SU-DHL-6 (cell line): ENCODE measurements at regions not wholly inside any gene's neighbourhood (a gene's known extent, or its start where the extent isn't known, plus 50 kb on each side); places are given as distances from the start of the nearest gene placed in this dataset.

Experiments
- CTCF ChIP-seq: fragments of 200-600 bp; sonication (generic); IDR thresholded peaks from one replicate; pipeline ENCODE4 v1.5.1; 2017; ENCODE audit warnings: antibody characterized with exemption, mild to moderate bottlenecking, low read length, moderate library complexity; ENCODE audit not compliant: insufficient read depth, poor library complexity, severe bottlenecking
- EZH2phosphoT487 ChIP-seq: fragments of 200-600 bp; sonication (generic), shearing (Covaris generic); conservative IDR thresholded peaks from 2 replicates; pipeline ENCODE4 v1.6.1; 2018; ENCODE audit warnings: mild to moderate bottlenecking, antibody characterized with exemption, low read length, moderate library complexity, mixed read lengths

DNA sequence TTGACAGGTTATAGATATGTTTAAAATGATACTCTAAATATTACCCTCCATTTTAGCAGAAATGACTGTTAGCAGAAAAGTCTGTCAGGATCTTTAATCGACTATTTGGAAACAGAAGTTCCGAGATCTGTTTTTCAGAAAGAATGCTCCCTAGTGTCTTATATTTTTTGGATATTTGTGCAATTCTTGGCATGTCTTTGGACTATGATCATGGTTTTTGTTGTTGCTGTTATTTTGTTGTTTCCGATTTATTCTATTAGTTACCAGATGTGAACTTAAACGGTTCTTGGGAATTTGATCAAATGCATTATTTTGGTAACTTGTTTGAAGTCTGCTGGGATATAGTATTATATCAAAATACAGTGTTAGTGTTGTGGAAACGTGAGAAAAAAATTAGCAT is 106.4 kb upstream of the CEP162 start:
- TF ChIP-seq CTCF (no peak), EZH2phosphoT487 (no peak)
